ENCODE measurements at regions not wholly inside any gene's neighbourhood (a gene's known extent, or its start where the extent isn't known, plus 50 kb on each side); places are given as distances from the start of the nearest gene placed in this dataset.
"Not testable (repeated sequence)": the region's sequence is repeated elsewhere in the genome, so short reads cannot be mapped to it uniquely, and the experiment has no call there.

DNA sequence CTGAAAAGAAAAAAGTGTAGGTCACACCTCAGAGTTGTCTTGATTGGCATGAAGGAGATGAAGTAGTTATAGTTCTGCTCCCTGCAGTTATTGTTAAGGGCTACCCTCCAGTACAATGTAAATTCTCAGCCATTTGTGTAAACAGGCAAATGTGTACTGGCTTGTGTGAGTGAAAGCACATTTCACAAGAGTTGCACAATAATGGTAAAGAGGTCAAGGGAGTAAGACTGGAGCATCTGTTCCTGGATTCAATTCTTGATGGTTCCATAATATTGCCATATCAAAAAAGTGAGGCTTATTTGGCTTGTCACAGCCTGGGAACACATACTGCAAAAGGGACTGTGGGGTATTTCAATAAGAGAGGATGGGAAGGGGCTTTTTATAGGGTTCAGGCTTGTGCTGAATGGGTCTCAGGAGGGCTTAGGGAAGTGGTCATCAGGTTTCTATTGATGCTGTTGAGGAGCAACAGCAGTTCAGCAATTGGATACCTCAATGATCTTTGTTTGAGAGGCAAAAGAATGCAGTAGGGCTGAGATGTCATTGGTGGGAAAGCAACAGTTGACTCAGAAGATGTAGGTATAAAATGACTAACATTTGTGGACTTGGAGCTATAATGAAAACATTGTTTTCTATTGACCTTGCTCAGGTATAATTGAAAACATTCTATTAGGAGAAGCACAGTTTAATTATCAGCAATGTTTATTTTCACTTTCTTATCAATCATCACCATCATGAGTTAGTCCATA, 402.6 kb downstream of the BCKDHB start:
- Mint-ChIP-seq H3K27me3 (ENCODE audit: low read depth) (peaks cover 7% of the 10 kb centered on the region), H3K27ac (no peak overlapping the region), H3K36me3 (ENCODE audit: low read depth) (no peaks in the 10 kb centered on the region), H3K4me3 (no peak overlapping the region), H3K9me3 (no peaks in the 10 kb centered on the region), H3K4me1 (ENCODE audit: low read depth) (no peaks in the 10 kb centered on the region)

- no peaks in the 10 kb centered on the region for H3K9me3 Mint-ChIP-seq
- no peaks in the 10 kb centered on the region for H3K4me1 Mint-ChIP-seq (ENCODE audit: low read depth)
- H3K4me3 Mint-ChIP-seq: no peak overlapping the region
- no peak overlapping the region for H3K27ac Mint-ChIP-seq
- H3K36me3 Mint-ChIP-seq (ENCODE audit: low read depth): no peaks in the 10 kb centered on the region
- peaks cover 5% of the 10 kb centered on the region for H3K27me3 Mint-ChIP-seq (ENCODE audit: low read depth)
Measured at GRCh38 chr6:80504882-80505281, 398.4 kb downstream of the BCKDHB start.

DNA sequence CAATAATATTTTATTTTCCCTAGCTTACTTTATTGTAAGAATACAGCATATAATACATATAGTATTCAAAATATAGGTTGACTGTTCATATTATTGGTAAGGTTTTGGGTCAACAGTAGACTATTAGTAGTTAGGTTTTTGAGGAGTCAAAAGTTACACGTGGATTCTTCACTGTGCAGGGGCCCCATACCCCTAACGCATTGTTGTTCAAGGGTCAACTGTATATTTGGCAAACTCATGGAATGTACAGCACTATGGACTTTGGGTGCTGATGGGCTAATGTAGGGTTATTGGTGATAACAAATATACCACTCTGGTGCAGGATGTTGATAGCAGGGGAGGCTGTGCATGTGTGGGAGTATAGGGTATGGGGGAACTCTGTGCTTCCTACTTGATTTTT, 397.2 kb downstream of the BCKDHB start:
- Mint-ChIP-seq H3K4me3 (no peak overlapping the region), H3K9me3 (no peaks in the 10 kb centered on the region), H3K27ac (no peak overlapping the region), H3K4me1 (ENCODE audit: low read depth) (no peaks in the 10 kb centered on the region), H3K27me3 (ENCODE audit: low read depth) (peaks cover 5% of the 10 kb centered on the region), H3K36me3 (ENCODE audit: low read depth) (no peaks in the 10 kb centered on the region)

DNA sequence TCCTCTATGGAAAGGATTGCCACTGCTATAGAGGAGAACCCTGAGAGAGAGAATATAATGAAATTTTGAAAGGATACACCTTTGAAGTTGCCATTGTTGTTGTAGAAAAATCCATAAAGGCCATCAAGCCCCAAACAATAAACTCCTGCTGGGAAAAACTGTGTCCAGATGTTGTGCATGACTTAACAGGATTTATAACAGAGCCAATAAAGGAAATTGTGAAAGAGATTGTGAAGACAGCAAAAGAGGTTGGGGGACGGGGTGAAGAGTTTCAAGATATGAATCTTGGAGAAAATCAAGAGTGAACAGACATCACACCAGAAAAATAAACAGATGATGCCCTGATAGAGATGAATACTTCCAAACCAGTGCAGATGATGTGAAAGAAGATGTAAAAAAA, 396.4 kb downstream of the BCKDHB start:
- H3K4me3 Mint-ChIP-seq: no peak overlapping the region
- H3K27ac Mint-ChIP-seq: no peak overlapping the region
- H3K4me1 Mint-ChIP-seq (ENCODE audit: low read depth): no peaks in the 10 kb centered on the region
- H3K27me3 Mint-ChIP-seq (ENCODE audit: low read depth): peaks cover 6% of the 10 kb centered on the region
- no peaks in the 10 kb centered on the region for H3K36me3 Mint-ChIP-seq (ENCODE audit: low read depth)
- no peaks in the 10 kb centered on the region for H3K9me3 Mint-ChIP-seq

DNA sequence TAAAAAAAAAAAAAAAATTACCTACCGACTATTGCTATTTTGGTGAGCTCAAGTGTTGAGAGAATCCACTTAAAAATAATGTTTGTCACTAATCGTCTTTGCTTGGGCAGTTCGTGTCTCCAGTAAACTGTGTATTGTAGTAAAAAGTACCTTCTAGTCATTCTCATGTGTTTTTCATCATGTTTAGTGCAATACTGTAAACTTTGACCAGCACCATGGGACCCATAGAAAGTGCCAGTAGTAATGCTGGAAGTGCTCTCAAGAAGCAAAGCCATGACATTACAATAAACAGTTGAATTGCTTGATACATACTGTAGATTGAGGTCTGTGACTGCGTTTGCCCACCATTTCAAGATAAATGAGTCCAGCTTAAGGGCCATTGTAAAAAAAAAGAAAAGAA, 395.2 kb downstream of the BCKDHB start:
- H3K9me3 Mint-ChIP-seq: no peaks in the 10 kb centered on the region
- H3K4me3 Mint-ChIP-seq: no peak overlapping the region
- peaks cover 4% of the 10 kb centered on the region for H3K27me3 Mint-ChIP-seq (ENCODE audit: low read depth)
- H3K27ac Mint-ChIP-seq: no peak overlapping the region
- no peaks in the 10 kb centered on the region for H3K4me1 Mint-ChIP-seq (ENCODE audit: low read depth)
- H3K36me3 Mint-ChIP-seq (ENCODE audit: low read depth): no peaks in the 10 kb centered on the region

- H3K36me3 Mint-ChIP-seq (ENCODE audit: low read depth); H3K27ac Mint-ChIP-seq; H3K4me1 Mint-ChIP-seq (ENCODE audit: low read depth); H3K27me3 Mint-ChIP-seq (ENCODE audit: low read depth); H3K9me3 Mint-ChIP-seq; H3K4me3 Mint-ChIP-seq: not testable (repeated sequence)
Measured at GRCh38 chr6:80497696-80498486, 391.4 kb downstream of the BCKDHB start.

DNA sequence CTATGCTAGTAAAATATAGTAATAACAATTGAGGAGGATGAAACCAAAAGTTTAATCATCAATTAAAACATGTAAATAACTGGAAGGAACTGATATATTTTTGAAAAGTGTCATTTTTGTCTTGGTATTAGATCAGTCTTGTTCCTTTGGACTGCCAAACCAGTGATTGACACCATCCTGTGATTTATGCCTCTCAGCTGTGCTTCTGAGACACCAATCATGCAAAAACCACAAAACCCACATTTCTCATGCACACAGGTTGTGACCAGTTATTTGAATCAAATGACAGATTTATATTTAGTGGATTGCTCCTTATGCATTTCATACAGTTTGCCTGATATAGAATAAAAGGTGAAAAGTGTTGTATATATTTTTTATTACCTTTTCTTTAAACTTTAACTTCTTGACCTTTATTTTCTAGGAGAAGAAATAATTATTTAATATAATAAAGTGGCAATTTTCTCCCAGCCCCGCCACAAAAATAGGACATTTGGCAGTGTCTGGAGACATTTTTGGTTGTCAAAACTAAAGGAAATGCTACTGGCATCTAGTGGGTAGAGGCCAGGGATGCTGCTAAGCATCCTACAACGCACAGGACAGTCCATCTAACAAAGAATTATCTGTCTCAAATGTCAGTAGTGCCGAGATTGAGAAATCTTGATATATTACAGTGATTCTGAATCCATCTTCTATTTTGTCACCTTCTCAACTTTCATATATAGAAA, 383.6 kb downstream of the BCKDHB start:
- Mint-ChIP-seq H3K27ac (no peak overlapping the region), H3K9me3 (peaks cover under 1% of the 10 kb centered on the region), H3K27me3 (ENCODE audit: low read depth) (peaks cover 4% of the 10 kb centered on the region), H3K36me3 (ENCODE audit: low read depth) (no peaks in the 10 kb centered on the region), H3K4me1 (ENCODE audit: low read depth) (no peaks in the 10 kb centered on the region), H3K4me3 (no peak overlapping the region)

DNA sequence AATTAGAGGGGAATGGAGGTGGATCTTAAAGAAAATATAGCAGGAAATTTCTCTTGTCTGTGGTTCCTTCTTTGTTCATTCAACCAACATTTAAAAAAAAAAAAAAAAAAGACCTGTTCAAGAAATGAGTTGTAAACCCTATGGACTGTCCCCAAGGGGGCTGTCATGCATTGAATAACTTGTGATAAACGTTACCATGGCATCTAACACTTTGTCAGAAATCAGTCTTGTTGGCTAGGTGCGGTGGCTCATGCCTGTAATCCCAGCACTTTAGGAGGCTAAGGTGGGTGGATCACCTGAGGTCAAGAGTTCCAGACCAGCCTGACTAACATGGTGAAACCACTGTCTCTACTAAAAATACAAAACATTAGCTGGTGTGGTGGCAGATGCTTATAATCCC, 381.7 kb downstream of the BCKDHB start:
- Mint-ChIP-seq H3K27ac (no peak overlapping the region), H3K4me1 (ENCODE audit: low read depth) (no peaks in the 10 kb centered on the region), H3K27me3 (ENCODE audit: low read depth) (peaks cover 4% of the 10 kb centered on the region), H3K9me3 (no peaks in the 10 kb centered on the region), H3K4me3 (no peak overlapping the region), H3K36me3 (ENCODE audit: low read depth) (no peaks in the 10 kb centered on the region)

- not testable (repeated sequence) for H3K36me3 Mint-ChIP-seq (ENCODE audit: low read depth); H3K27me3 Mint-ChIP-seq (ENCODE audit: low read depth); H3K4me1 Mint-ChIP-seq (ENCODE audit: low read depth); H3K27ac Mint-ChIP-seq; H3K4me3 Mint-ChIP-seq; H3K9me3 Mint-ChIP-seq
Measured at GRCh38 chr6:80485494-80485893, 379.0 kb downstream of the BCKDHB start.

GRCh38 chr6:80482056-80482455, 375.6 kb downstream of the BCKDHB start:
- no peaks in the 10 kb centered on the region for H3K4me1 Mint-ChIP-seq (ENCODE audit: low read depth)
- no peaks in the 10 kb centered on the region for H3K27me3 Mint-ChIP-seq (ENCODE audit: low read depth)
- H3K27ac Mint-ChIP-seq: no peak overlapping the region
- no peaks in the 10 kb centered on the region for H3K9me3 Mint-ChIP-seq
- H3K4me3 Mint-ChIP-seq: no peak overlapping the region
- no peaks in the 10 kb centered on the region for H3K36me3 Mint-ChIP-seq (ENCODE audit: low read depth)

DNA sequence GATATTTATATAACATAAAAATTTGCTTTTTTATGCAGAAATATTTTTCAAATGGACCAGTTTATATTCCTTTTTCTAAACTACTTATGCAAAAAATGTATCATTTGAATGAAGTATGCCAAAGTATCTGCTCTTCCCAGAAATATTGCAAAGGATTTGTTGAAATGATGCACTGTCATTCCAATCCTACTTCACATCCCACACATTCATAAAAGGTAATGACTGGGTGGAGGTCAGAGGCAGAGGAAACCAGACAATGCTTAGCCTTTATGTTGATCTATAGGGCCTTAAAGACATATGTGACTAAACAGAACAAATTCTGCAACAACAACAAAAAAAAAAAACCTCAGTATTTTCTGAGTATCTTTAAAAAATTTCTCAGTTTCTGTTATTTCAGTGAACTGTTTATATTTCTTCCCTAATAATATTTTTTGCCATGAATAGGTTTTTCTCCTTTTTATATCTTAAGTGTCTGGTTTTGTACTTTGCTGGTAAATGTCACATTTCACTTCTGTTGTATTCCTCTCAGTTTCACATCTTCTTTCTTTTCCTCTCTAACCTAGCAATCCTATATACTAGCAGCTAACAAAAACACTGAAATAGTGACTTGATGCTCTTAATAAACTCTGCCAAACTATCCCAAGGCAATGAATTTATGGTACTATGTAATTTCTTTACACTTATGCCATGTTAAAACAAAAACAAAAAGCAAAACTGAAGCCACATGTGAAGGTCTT, 374.1 kb downstream of the BCKDHB start:
- H3K4me1 Mint-ChIP-seq (ENCODE audit: low read depth): no peaks in the 10 kb centered on the region
- no peak overlapping the region for H3K4me3 Mint-ChIP-seq

GRCh38 chr6:80478030-80478429, 371.6 kb downstream of the BCKDHB start:
- no peak overlapping the region for H3K27ac Mint-ChIP-seq
- H3K36me3 Mint-ChIP-seq (ENCODE audit: low read depth): no peaks in the 10 kb centered on the region
- no peaks in the 10 kb centered on the region for H3K4me1 Mint-ChIP-seq (ENCODE audit: low read depth)
- no peaks in the 10 kb centered on the region for H3K27me3 Mint-ChIP-seq (ENCODE audit: low read depth)
- no peaks in the 10 kb centered on the region for H3K9me3 Mint-ChIP-seq
- H3K4me3 Mint-ChIP-seq: no peak overlapping the region

More for the DNA sequence above, 374.1 kb downstream of the BCKDHB start:
- Mint-ChIP-seq H3K27me3 (ENCODE audit: low read depth) (no peaks in the 10 kb centered on the region), H3K27ac (no peak overlapping the region), H3K36me3 (ENCODE audit: low read depth) (no peaks in the 10 kb centered on the region), H3K9me3 (no peaks in the 10 kb centered on the region)

- H3K27ac Mint-ChIP-seq: no peak overlapping the region
- no peaks in the 10 kb centered on the region for H3K27me3 Mint-ChIP-seq (ENCODE audit: low read depth)
- H3K4me1 Mint-ChIP-seq (ENCODE audit: low read depth): no peaks in the 10 kb centered on the region
- H3K9me3 Mint-ChIP-seq: no peaks in the 10 kb centered on the region
- no peak overlapping the region for H3K4me3 Mint-ChIP-seq
- no peaks in the 10 kb centered on the region for H3K36me3 Mint-ChIP-seq (ENCODE audit: low read depth)
Measured at GRCh38 chr6:80477591-80477990, 371.1 kb downstream of the BCKDHB start.

GRCh38 chr6:80472271-80472670, 365.8 kb downstream of the BCKDHB start:
- Mint-ChIP-seq H3K9me3 (no peaks in the 10 kb centered on the region), H3K36me3 (ENCODE audit: low read depth) (no peaks in the 10 kb centered on the region), H3K27me3 (ENCODE audit: low read depth) (no peaks in the 10 kb centered on the region), H3K4me1 (ENCODE audit: low read depth) (no peaks in the 10 kb centered on the region), H3K27ac (no peak overlapping the region), H3K4me3 (no peak overlapping the region)

Measured in T-helper 1 cell treated with Interleukin-12 subunit alpha and Interleukin-12 subunit beta and Interleukin-4 antibody, amounts not matched to agents 30 μg/mL and 1 μg/mL, for 36 hours (primary cell).